ENCODE measurements at regions not wholly inside any gene's neighbourhood (a gene's known extent, or its start where the extent isn't known, plus 50 kb on each side); places are given as distances from the start of the nearest gene placed in this dataset.

GRCh38 chr18:22789052-22789451 lies 144.1 kb upstream of the RBBP8 start:
- Histone ChIP-seq H3K4me2 (replicated peaks; ENCODE audit: extremely low read depth, low read length, poor library complexity, severe bottlenecking) (no peak overlapping the region), H3K9me3 (replicated peaks in 1 of 2; ENCODE audit: control insufficient read depth in 1 of 2, insufficient read depth in 1 of 2, low read length in 2 of 2) (no peaks in the 10 kb centered on the region), H3K9ac (ENCODE audit: insufficient read depth, low read length, poor library complexity, severe bottlenecking) (no peak overlapping the region), H4K20me1 (ENCODE audit: insufficient read depth, low read length) (no peaks in the 10 kb centered on the region), H3K79me2 (ENCODE audit: insufficient read depth, low read length) (no peaks in the 10 kb centered on the region), H3K36me3 (replicated peaks in 1 of 2; ENCODE audit: control insufficient read depth in 1 of 2, insufficient read depth in 2 of 2, low read length in 2 of 2) (no peaks in the 10 kb centered on the region), H3K27me3 (ENCODE audit: control insufficient read depth in 2 of 2, insufficient read depth in 2 of 2, low read length in 2 of 2) (no peaks in the 10 kb centered on the region), H3K4me1 (ENCODE audit: control insufficient read depth in 1 of 2, insufficient read depth in 2 of 2, low read length in 2 of 2) (no peaks in the 10 kb centered on the region), H3K4me3 (replicated peaks in 1 of 3; ENCODE audit: low read depth in 2 of 3, low read length in 3 of 3) (no peak overlapping the region), H3K27ac (ENCODE audit: low read depth in 1 of 2, low read length in 2 of 2) (no peak overlapping the region), H2AFZ (ENCODE audit: insufficient read depth, low read depth, low read length, poor library complexity, severe bottlenecking) (no peak overlapping the region)
- DNase-seq: no peak
- 86% methylated on average over 1 of the region's 2 CpGs for WGBS (ENCODE audit: insufficient coverage)
- H3K4me1 Mint-ChIP-seq: no peaks in the 10 kb centered on the region
- H3K27me3 Mint-ChIP-seq (ENCODE audit: low read depth in 3 of 3): peaks cover 0 to 6% (median 2%) of the 10 kb centered on the region in 3 donors
- intact Hi-C loops (cut with micrococcal nuclease): no loop called here
- no peaks in the 10 kb centered on the region for H3K36me3 Mint-ChIP-seq
- no peaks in the 10 kb centered on the region for H3K9me3 Mint-ChIP-seq
- no peak overlapping the region for H3K27ac Mint-ChIP-seq
- H3K4me3 Mint-ChIP-seq: no peak overlapping the region
- TF ChIP-seq CTCF (IDR thresholded peaks at IDR 0.05): no peak

- no peak overlapping the region for H3K4me3 ChIP-seq (replicated peaks in 1 of 3; ENCODE audit: low read depth in 2 of 3, low read length in 3 of 3)
These were observed 143.5 kb upstream of the RBBP8 start for GRCh38 chr18:22789600-22789999.

More at GRCh38 chr18:22789600-22789999, 143.5 kb upstream of the RBBP8 start:
- Mint-ChIP-seq H3K27me3 (ENCODE audit: low read depth in 3 of 3) (peaks cover 0 to 6% (median 0%) of the 10 kb centered on the region in 3 donors), H3K36me3 (no peaks in the 10 kb centered on the region), H3K4me3 (no peak overlapping the region), H3K27ac (no peak overlapping the region), H3K9me3 (no peaks in the 10 kb centered on the region), H3K4me1 (no peaks in the 10 kb centered on the region)
- no peak overlapping the region for H3K9ac ChIP-seq (ENCODE audit: insufficient read depth, low read length, poor library complexity, severe bottlenecking)
- no peak for DNase-seq
- intact Hi-C loops (cut with micrococcal nuclease): no loop called here
- WGBS (ENCODE audit: insufficient coverage): 95% methylated on average over 4 of the region's 5 CpGs
- no peaks in the 10 kb centered on the region for H3K79me2 ChIP-seq (ENCODE audit: insufficient read depth, low read length)
- H3K27me3 ChIP-seq (ENCODE audit: control insufficient read depth in 2 of 2, insufficient read depth in 2 of 2, low read length in 2 of 2): no peaks in the 10 kb centered on the region
- TF ChIP-seq CTCF (IDR thresholded peaks at IDR 0.05): no peak
- no peak overlapping the region for H2AFZ ChIP-seq (ENCODE audit: insufficient read depth, low read depth, low read length, poor library complexity, severe bottlenecking)
- no peaks in the 10 kb centered on the region for H3K4me1 ChIP-seq (ENCODE audit: control insufficient read depth in 1 of 2, insufficient read depth in 2 of 2, low read length in 2 of 2)
- H3K36me3 ChIP-seq (replicated peaks in 1 of 2; ENCODE audit: control insufficient read depth in 1 of 2, insufficient read depth in 2 of 2, low read length in 2 of 2): no peaks in the 10 kb centered on the region
- H4K20me1 ChIP-seq (ENCODE audit: insufficient read depth, low read length): no peaks in the 10 kb centered on the region
- H3K9me3 ChIP-seq (replicated peaks in 1 of 2; ENCODE audit: control insufficient read depth in 1 of 2, insufficient read depth in 1 of 2, low read length in 2 of 2): no peaks in the 10 kb centered on the region
- no peak overlapping the region for H3K27ac ChIP-seq (ENCODE audit: low read depth in 1 of 2, low read length in 2 of 2)
- H3K4me2 ChIP-seq (replicated peaks; ENCODE audit: extremely low read depth, low read length, poor library complexity, severe bottlenecking): no peak overlapping the region

Data from CD14-positive monocyte (primary cell).